ENCODE measurements at regions not wholly inside any gene's neighbourhood (a gene's known extent, or its start where the extent isn't known, plus 50 kb on each side); places are given as distances from the start of the nearest gene placed in this dataset.

GRCh38 chr16:9681508-9681907 is 500.7 kb downstream of the GRIN2A start:
- no peak for DNase-seq (ENCODE audit: low read depth in 2 of 2)

- DNase-seq (ENCODE audit: low read depth in 2 of 2): no peak
Measured at GRCh38 chr16:9682320-9682719, 499.9 kb downstream of the GRIN2A start.

- no peak for DNase-seq (ENCODE audit: low read depth in 2 of 2)
Measured at GRCh38 chr16:9683677-9684076, 498.6 kb downstream of the GRIN2A start.

GRCh38 chr16:9687737-9688319 is 494.4 kb downstream of the GRIN2A start:
- DNase-seq (ENCODE audit: low read depth in 2 of 2): no peak

GRCh38 chr16:9689597-9689996 is 492.6 kb downstream of the GRIN2A start:
- no peak for DNase-seq (ENCODE audit: low read depth in 2 of 2)

GRCh38 chr16:9695152-9695551 is 487.1 kb downstream of the GRIN2A start:
- DNase-seq (ENCODE audit: low read depth in 2 of 2): no peak

All from stimulated activated CD4-positive, alpha-beta T cell treated with anti-CD3 and anti-CD28 coated beads, Interleukin-15, amount 100 ng/mL, for 48 hours (primary cell).